ENCODE measurements at regions not wholly inside any gene's neighbourhood (a gene's known extent, or its start where the extent isn't known, plus 50 kb on each side); places are given as distances from the start of the nearest gene placed in this dataset.

DNA sequence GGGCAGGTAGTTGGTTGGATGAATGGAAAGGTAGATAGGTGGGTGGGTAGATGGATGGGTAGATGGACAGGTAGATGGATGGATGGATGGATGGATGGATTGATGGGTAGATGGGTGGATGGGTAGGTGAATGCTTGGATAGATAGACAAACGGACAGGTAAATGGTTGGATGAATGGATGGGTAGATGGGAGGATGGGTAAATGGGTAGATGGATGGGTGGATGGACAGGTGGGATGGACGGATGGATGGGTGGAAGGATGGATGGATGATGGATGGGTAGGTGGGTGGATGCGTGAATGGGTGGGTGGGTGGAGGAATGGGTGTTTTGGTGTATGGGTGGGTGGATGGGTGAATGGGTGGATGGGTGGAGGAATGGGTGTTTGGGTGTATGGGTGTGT is 50.1 kb upstream of the ASAP2 start:
- DNase-seq (ENCODE audit: low read depth in 4 of 4, low spot score in 1 of 4) = no peak

- no peak for DNase-seq (ENCODE audit: low read depth in 4 of 4, low spot score in 1 of 4)
Measured at GRCh38 chr2:9154061-9154460, 52.6 kb upstream of the ASAP2 start.

- no peak for DNase-seq (ENCODE audit: low read depth in 4 of 4, low spot score in 1 of 4)
Measured at GRCh38 chr2:9153643-9153980, 53.0 kb upstream of the ASAP2 start.

- no peak for DNase-seq (ENCODE audit: low read depth in 4 of 4, low spot score in 1 of 4)
Measured at GRCh38 chr2:9152975-9153642, 53.5 kb upstream of the ASAP2 start.

DNA sequence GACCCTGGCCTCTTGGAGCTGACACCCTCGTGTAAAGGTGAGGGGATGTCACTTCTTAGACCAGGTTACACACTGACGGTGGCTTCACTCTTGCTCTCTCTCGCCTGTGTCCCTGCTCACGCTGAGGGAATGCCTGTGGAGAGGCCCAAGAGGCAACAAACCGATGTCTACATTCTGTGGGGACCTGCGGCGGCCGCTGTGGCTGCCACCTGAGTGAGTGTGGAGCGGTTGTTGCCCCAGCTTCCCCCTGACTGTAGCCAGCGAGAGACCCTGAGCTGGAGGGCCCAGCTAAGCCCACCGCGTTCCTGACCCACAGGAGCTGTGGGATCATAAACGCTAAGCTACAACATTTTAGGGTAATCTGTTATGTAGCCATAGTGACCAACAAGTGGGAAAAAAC is 55.7 kb upstream of the ASAP2 start:
- DNase-seq (ENCODE audit: low read depth in 4 of 4, low spot score in 1 of 4) = no peak

DNA sequence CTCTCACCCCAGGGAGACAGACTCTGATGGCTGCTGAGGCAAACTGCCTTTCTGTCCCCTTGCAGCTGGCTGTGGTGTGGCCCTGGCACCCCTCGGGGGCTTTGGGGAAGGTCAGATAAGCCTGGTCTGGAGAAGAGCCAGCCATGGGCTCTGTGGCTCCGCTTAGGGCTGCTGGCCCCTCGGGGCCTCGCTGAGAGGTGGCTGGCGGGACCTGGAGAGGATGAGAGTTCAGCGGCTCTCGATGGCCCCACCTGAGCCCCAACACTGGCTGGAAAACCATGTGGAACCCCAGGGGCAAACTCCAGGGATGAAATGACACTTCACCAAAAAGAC is 56.1 kb upstream of the ASAP2 start:
- no peak for DNase-seq (ENCODE audit: low read depth in 4 of 4, low spot score in 1 of 4)

DNA sequence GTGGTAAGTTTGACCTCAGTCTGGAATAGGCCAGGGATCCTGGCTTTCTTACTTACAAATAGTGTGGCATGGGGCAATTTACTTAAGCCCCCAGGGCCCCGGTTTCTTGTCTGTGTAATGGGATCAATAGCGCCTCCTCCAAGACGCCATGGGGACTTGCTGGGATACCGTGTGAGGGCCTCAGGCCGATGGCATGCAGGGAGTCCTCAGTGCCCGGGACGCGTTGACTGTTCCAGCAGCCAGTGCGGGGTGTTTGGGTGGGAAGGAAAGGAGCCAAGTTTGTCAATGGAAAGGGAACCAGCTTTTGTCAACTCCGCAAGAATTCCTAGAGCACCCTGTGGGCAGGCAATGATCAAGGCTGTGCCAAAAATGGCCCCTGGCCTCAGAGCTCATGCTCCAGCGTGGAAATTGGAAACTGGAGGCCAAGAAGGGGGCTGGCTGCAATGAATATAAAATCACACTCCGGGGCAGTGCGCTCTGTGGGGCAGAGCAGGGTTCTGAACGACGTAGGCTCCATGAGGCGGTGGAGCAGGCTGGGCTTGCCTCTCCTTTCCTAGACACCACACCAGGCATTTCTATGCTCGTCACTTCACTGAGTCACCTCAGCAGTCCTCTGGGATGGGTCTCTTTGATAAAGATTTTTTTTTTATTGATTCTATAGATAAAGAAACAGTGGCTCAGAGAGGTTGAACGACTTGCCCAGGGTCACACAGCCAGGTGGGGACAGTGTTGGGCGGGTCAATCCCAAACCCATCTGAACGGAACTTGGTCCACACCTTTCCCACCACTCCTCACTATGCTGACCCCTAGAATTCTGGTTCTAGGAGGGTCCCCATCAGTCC is 56.7 kb upstream of the ASAP2 start:
- DNase-seq (ENCODE audit: low read depth in 4 of 4, low spot score in 1 of 4) = no peak

GRCh38 chr2:9149388-9149660 is 57.3 kb upstream of the ASAP2 start:
- DNase-seq (ENCODE audit: low read depth in 4 of 4, low spot score in 1 of 4) = no peak

GRCh38 chr2:9146646-9147045 is 60.0 kb upstream of the ASAP2 start:
- no peak for DNase-seq (ENCODE audit: low read depth in 4 of 4, low spot score in 1 of 4)

DNA sequence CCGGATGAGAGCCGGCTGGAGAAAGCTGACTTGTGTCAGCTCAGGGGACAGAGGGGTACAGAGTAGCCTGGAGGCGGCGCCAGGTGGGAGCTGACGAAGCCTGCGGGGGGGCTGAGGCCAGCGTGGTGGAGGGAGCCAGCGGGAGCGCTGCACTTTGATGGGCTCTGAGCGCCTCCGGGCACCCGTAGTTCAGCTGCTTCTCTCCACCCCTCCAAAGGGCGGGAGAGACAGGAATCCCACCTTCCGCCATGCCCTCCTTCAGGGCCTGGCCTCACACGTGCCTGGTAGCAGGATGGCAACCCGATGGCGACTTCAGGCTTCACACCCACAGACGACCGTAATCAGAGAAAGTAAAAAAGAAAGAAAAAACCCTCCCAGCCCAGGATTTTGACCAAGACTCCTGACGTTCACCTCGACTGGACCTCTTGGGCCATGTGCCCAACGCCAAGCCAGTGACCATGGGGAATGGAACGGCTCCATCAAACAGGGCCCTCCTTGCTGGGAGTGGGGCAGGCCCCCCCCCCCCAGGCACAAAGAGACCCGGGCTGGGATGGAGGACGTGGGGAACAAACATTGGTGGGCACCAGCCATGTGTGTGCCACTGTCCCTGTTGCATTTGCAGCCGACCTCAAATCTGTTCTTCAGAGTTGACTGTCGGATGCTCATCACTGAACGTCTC is 60.7 kb upstream of the ASAP2 start:
- DNase-seq (ENCODE audit: low read depth in 4 of 4, low spot score in 1 of 4) = no peak

DNA sequence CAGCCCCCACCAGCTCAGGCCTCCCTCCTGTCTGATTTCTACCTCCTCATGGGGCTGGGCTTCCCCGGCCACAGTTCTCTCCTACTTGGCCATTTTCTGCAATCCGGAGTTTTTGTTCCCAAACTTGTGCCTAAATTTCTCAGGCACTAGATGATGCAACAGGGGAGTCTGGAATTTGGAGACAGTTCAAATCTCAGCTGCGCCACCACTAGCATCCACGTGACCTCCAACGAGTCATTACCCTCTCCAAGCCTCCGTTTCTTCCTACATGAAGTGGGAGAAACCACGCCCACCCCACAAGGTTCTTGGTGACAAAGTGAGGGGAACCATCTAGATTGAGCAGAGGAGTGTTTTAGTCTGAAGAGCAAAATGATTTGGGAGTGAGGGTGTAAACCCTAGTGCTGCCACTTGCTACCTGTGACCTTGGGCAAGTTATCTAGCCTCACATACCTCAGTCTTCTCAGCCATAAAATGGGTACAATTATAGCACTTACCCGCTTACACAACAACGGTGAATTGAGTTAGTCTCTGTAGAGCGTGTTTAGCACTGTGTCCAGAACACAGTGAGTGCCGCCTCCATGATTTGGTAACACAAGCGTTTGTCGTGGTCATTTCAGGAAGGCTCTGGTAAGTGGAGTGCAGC is 61.4 kb upstream of the ASAP2 start:
- DNase-seq (ENCODE audit: low read depth in 4 of 4, low spot score in 1 of 4) = no peak

- no peak for DNase-seq (ENCODE audit: low read depth in 4 of 4, low spot score in 1 of 4)
Measured at GRCh38 chr2:9144617-9145016, 62.0 kb upstream of the ASAP2 start.

- no peak for DNase-seq (ENCODE audit: low read depth in 4 of 4, low spot score in 1 of 4)
Measured at GRCh38 chr2:9144046-9144445, 62.6 kb upstream of the ASAP2 start.

- DNase-seq (ENCODE audit: low read depth in 4 of 4, low spot score in 1 of 4) = no peak
Measured at GRCh38 chr2:9143264-9143815, 63.3 kb upstream of the ASAP2 start.

GRCh38 chr2:9142551-9143263 is 63.9 kb upstream of the ASAP2 start:
- DNase-seq (ENCODE audit: low read depth in 4 of 4, low spot score in 1 of 4) = peak; percentile 73 to 88 (median 78)

DNA sequence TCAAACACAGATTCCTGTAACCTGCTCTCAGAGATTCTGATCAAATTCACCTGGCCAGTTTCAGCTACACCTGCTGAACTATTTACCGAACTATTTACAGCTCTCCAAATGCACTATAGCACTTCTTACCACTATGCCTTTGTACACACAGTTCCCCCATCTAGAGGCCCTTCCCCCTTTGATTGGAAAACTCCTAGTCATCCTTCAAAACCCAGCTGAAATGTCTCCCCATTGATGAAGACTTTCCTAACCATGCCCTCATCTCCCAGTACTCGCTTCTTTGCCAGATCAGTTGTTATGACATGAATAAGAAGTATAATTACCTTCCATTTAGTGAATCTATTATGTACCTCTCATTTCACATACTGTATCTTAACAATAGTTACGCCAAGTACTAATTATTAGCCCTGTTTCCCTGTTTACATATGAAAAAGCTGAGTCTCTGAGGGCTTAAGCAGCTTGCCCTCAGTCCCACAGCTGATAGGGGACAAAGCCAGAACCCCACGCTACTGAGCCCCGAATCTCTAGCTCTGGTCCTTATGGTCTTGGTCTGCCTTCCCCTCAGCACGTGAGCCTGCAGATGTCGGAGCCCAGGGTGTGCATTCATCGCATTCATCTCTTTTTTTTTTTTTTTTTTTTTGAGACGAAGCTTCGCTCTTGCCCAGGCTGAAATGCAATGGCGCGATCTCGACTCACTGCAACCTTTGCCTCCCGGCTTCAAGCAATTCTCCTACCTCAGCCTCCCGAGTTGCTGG is 64.7 kb upstream of the ASAP2 start:
- no peak for DNase-seq (ENCODE audit: low read depth in 4 of 4, low spot score in 1 of 4)

DNA sequence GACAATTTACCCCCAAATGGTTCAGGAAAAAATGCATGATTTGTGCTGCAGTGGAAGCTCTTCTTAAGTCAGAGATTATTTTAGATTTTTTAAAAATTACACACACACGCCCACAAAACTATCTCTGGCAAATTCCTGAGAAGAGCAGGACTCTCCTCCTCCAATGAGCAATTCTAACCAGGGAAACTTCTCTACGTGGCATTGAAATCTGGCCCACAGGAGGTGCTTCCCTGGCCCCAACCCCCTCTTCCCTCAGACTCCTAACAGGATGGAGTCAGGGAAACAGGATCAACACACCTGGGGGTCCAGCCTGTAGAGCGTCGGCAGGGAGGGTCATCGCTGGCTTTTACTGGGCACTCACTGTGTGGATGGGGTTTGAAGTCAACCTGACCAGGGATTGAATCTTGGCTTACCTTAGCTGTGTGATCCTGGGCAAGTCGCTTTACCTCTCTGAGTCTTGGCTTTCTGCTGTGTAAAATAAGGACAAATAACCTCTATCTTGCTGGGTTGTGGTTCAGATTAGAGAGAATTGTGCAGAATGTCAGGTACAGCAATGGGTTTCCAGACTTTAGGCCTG is 65.4 kb upstream of the ASAP2 start:
- no peak for DNase-seq (ENCODE audit: low read depth in 4 of 4, low spot score in 1 of 4)

DNA sequence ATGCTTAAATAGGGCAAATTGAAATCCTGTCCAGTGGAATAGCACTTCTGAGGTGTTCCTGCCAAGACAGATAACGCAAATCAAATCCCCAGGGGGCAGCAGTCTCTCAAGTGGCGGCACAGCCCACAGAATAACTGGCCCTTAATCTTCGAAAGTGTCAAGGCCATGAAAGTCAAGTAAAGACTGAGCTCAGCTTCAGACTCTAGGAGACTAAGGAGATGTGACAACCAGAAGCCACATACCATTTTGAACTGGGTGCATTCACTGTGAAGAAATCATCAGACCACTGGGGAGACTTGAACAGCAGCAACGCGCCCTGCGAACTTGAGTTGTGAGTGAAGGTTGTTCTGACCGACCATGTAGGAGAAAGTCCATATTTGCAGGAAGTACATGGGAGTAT is 66.0 kb upstream of the ASAP2 start:
- no peak for DNase-seq (ENCODE audit: low read depth in 4 of 4, low spot score in 1 of 4)

DNA sequence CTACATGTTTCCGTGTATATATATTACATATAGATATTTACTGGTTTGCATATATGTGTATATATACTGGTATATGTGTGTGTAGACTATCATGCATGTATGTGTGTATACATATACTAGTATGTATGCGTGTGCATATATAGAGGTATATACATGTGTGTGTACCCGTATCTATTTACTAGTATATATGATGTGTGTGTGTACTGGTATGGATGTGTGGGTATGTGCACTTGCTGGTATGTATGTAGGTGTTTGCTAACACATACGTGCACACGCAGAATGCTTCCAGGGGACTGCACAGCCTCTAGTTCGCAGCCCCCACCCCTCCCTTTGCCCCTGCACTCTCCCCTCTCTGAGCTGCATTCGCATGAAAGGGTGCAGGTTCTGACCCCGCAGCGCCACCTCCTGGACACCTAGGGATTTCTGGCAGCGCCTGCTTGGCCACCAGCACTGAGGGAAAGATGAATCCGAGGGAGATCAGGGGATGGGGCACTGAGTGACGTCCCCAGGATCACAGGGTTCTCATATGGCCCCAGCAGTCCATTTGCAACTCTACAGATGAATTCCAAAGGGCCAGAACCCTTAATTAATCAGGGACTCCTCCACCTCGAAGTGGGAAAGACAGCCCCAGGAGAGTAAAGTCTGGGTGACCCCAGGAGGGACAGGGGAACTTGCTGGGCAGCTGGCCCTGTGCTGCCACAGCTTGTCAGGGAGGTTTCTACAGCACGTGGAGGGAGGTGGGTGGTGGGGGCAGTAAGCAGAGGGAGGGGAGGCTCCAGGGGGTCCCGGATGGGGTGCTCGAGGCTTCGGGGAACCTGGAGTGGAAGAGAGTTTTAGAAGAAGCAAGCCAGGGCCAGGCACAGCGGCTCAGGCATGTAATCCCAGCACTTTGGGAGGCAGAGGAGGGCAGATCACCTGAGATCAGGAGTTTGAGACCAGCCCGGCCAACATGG is 66.8 kb upstream of the ASAP2 start:
- DNase-seq (ENCODE audit: low read depth in 4 of 4, low spot score in 1 of 4) = peak; percentile 35 to 62 (median 52)
